Astrocyte (in vitro differentiated cells and primary cell): ENCODE measurements at regions not wholly inside any gene's neighbourhood (a gene's known extent, or its start where the extent isn't known, plus 50 kb on each side); places are given as distances from the start of the nearest gene placed in this dataset.

Experiments used
- EZH2 ChIP-seq: IDR thresholded peaks from 2 replicates; pipeline ENCODE4 v1.6.1; 2012; ENCODE audit warnings: mild to moderate bottlenecking, low read length, inconsistent platforms; ENCODE audit not compliant: insufficient read depth
- TF ChIP-seq, protein P1 (sequence below): IDR thresholded peaks from 2 replicates; pipeline ENCODE4 v1.5.1; 2011; ENCODE audit warnings: low read depth, mild to moderate bottlenecking, inconsistent platforms, low read length, moderate library complexity; ENCODE audit not compliant: insufficient read depth

DNA sequence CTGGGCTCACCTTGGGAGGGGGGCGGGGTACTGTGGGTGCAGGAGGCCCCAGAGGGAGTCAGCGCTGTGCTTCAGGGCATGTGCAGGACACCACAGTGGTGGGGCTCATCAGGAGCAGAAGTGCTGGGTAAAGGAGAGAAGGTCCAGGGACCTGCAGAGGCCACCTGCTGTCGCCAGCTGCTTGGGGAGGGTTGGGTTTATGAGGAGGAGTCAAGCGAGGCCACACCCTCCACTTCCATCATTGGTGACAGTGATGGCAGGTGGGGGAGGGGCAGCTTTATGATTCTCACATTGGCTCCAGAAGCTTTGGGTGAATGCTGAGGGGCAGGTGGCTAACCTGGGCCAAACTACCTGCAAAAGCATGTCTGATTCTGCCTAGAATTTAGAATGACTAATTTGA lies 392.6 kb downstream of the HRH4 start:
- TF ChIP-seq, protein P1, sequence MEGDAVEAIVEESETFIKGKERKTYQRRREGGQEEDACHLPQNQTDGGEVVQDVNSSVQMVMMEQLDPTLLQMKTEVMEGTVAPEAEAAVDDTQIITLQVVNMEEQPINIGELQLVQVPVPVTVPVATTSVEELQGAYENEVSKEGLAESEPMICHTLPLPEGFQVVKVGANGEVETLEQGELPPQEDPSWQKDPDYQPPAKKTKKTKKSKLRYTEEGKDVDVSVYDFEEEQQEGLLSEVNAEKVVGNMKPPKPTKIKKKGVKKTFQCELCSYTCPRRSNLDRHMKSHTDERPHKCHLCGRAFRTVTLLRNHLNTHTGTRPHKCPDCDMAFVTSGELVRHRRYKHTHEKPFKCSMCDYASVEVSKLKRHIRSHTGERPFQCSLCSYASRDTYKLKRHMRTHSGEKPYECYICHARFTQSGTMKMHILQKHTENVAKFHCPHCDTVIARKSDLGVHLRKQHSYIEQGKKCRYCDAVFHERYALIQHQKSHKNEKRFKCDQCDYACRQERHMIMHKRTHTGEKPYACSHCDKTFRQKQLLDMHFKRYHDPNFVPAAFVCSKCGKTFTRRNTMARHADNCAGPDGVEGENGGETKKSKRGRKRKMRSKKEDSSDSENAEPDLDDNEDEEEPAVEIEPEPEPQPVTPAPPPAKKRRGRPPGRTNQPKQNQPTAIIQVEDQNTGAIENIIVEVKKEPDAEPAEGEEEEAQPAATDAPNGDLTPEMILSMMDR: no peak
- TF ChIP-seq EZH2: no peak
